GM12878 (cell line): ENCODE measurements at regions not wholly inside any gene's neighbourhood (a gene's known extent, or its start where the extent isn't known, plus 50 kb on each side); places are given as distances from the start of the nearest gene placed in this dataset.

Experiments used
- ATAC-seq: fragments of 200-7000 bp; cut with Tn5 transposase; 3 replicates; pipeline ENCODE4 v1.9.1; 2020; ENCODE audit warnings: mild to moderate bottlenecking, moderate library complexity
- BruUV-seq: library from RNA; stranded (reverse); fragments of 400-500 nt; replicated peaks from 2 replicates; lab custom pipeline; 2021; lab: Mats Ljungman, UMichigan
- CTCF ChIA-PET: fragments of 300-600 bp; sonication (Branson Sonifier 250); formaldehyde crosslinking; extraction: SDS; loops from one replicate; lab custom pipeline; 2021; ENCODE audit warnings: inconsistent platforms; lab: Yijun Ruan, JAX
- POLR2A ChIA-PET: fragments of 350-600 bp; formaldehyde crosslinking; extraction: SDS; loops from one replicate; lab custom pipeline; 2021; ENCODE audit warnings: inconsistent platforms; lab: Charles Lee
- RAD21 ChIA-PET: fragments of 300-600 bp; sonication (Branson Sonifier 250); formaldehyde crosslinking; loops from one replicate; lab custom pipeline; 2023; ENCODE audit warnings: antibody characterized with exemption; ENCODE audit not compliant: unreplicated experiment; lab: Charles Lee
- SMC1A ChIA-PET: fragments of 300-600 bp; sonication (Branson Sonifier 250); formaldehyde crosslinking; loops from one replicate; lab custom pipeline; 2023; ENCODE audit not compliant: unreplicated experiment, uncharacterized antibody; lab: Charles Lee
- DNase-seq: peaks from one replicate; pipeline ENCODE4 v3.0.0-alpha.2; 2011; ENCODE audit warnings: low read depth, low spot score
- FAIRE-seq: peaks from 3 replicates; lab custom pipeline; 2011; peaks lifted over from hg19 to GRCh38; lab: Jason Lieb, UNC
- H2AFZ ChIP-seq: 2 replicates; pipeline ENCODE4 v1.6.0; 2011; ENCODE audit warnings: low read depth, low read length, control low read depth; ENCODE audit not compliant: control insufficient read depth
- H3K27ac ChIP-seq: 2 replicates; pipeline ENCODE4 v1.5.1; 2011; ENCODE audit warnings: control low read depth; ENCODE audit not compliant: control insufficient read depth, insufficient read depth
- H3K27me3 ChIP-seq, 2 experiments: replicated peaks in 1 of 2; 2 replicates each; pipeline versions ENCODE4 v1.6.0 to v1.6.1; 2011; ENCODE audit warnings: low read length in 1 of 2; ENCODE audit not compliant: control insufficient read depth in 2 of 2, insufficient read depth in 2 of 2
- H3K36me3 ChIP-seq, 2 experiments: 2 replicates each; pipeline ENCODE4 v1.5.1; 2011; ENCODE audit warnings: low read length in 1 of 2; ENCODE audit not compliant: control insufficient read depth in 2 of 2, insufficient read depth in 2 of 2
- H3K4me1 ChIP-seq: 2 replicates; pipeline ENCODE4 v1.6.1; 2011; ENCODE audit warnings: mild to moderate bottlenecking, low read length, moderate library complexity, mixed read lengths; ENCODE audit not compliant: control insufficient read depth, insufficient read depth
- H3K4me2 ChIP-seq: 2 replicates; pipeline ENCODE4 v1.6.0; 2011; ENCODE audit warnings: control low read depth; ENCODE audit not compliant: control insufficient read depth, insufficient read depth
- H3K4me3 ChIP-seq: fragments of 200-600 bp; sonication (generic); 2 replicates; pipeline ENCODE4 v1.5.1; 2016
- H3K79me2 ChIP-seq: 2 replicates; pipeline ENCODE4 v1.6.0; 2011; ENCODE audit warnings: low read length; ENCODE audit not compliant: control insufficient read depth, insufficient read depth
- H3K9ac ChIP-seq: 2 replicates; pipeline ENCODE4 v1.8.0; 2011; ENCODE audit warnings: low read length, control low read depth, mixed read lengths; ENCODE audit not compliant: control insufficient read depth, insufficient read depth
- H3K9me3 ChIP-seq: replicated peaks from 3 replicates; pipeline ENCODE4 v1.5.1; 2011; ENCODE audit warnings: mild to moderate bottlenecking, low read length; ENCODE audit not compliant: control insufficient read depth, insufficient read depth
- H4K20me1 ChIP-seq: 2 replicates; pipeline ENCODE4 v1.6.0; 2011; ENCODE audit not compliant: control insufficient read depth, insufficient read depth
- BHLHE40 ChIP-seq, 2 experiments: fragments of 450-650 bp in 1 of 2; IDR thresholded peaks; 2 replicates each; pipeline ENCODE4 v1.6.1; 2011 to 2017; ENCODE audit warnings: low read depth in 2 of 2, borderline replicate concordance in 1 of 2, improper control_type of control experiment in 1 of 2, low read length in 1 of 2, mild to moderate bottlenecking in 1 of 2
- CBX3 ChIP-seq: fragments of 200-600 bp; sonication (generic); IDR thresholded peaks from 2 replicates; pipeline ENCODE4 v1.6.1; 2016; ENCODE audit warnings: low read depth, borderline replicate concordance
- HDAC2 ChIP-seq: fragments of 200-600 bp; sonication (generic); IDR thresholded peaks from 2 replicates; pipeline ENCODE4 v1.6.1; 2017
- KDM1A ChIP-seq: fragments of 200-600 bp; sonication (generic); IDR thresholded peaks from 2 replicates; pipeline ENCODE4 v1.6.1; 2016; ENCODE audit warnings: borderline replicate concordance
- LARP7 ChIP-seq: fragments of 450-650 bp; IDR thresholded peaks from 2 replicates; pipeline ENCODE4 v1.6.1; 2017; ENCODE audit warnings: mild to moderate bottlenecking
- NFYB ChIP-seq: IDR thresholded peaks from 2 replicates; pipeline ENCODE4 v1.6.1; 2011; ENCODE audit warnings: low read depth, mild to moderate bottlenecking, low read length, improper control_type of control experiment, moderate library complexity; ENCODE audit not compliant: insufficient read depth
- RFX5 ChIP-seq: IDR thresholded peaks from 2 replicates; pipeline ENCODE4 v1.6.1; 2011; ENCODE audit warnings: low read depth, low read length, improper control_type of control experiment
- SIX5 ChIP-seq: IDR thresholded peaks from 2 replicates; pipeline ENCODE4 v1.6.1; 2011; ENCODE audit warnings: mild to moderate bottlenecking, low read depth, low read length, moderate library complexity; ENCODE audit not compliant: severe bottlenecking
- SKIL ChIP-seq: fragments of 450-650 bp; IDR thresholded peaks from 2 replicates; pipeline ENCODE4 v1.6.1; 2017; ENCODE audit warnings: mild to moderate bottlenecking, low read depth, inconsistent platforms; ENCODE audit not compliant: poor library complexity, severe bottlenecking
- SMC3 ChIP-seq: IDR thresholded peaks from 2 replicates; pipeline ENCODE4 v1.6.1; 2011; ENCODE audit warnings: low read length, improper control_type of control experiment, borderline replicate concordance
- SPI1 ChIP-seq: IDR thresholded peaks from 2 replicates; pipeline ENCODE4 v1.6.1; 2011; ENCODE audit warnings: low read depth, mild to moderate bottlenecking, low read length, moderate library complexity, borderline replicate concordance; ENCODE audit not compliant: insufficient read depth
- ZNF207 ChIP-seq: fragments of 450-650 bp; IDR thresholded peaks from 2 replicates; pipeline ENCODE4 v1.6.1; 2014; ENCODE audit warnings: antibody characterized with exemption, mild to moderate bottlenecking, borderline replicate concordance
- WGBS: methylation state at CpG from one replicate; pipeline ENCODE4 v1.1.6; 2016; ENCODE audit warnings: low lambda C conversion rate; ENCODE audit not compliant: insufficient replicate concordance, insufficient coverage; ENCODE audit errors: missing lambda C conversion rate; 5-methylcytosine and 5-hydroxymethylcytosine counted together
- in situ Hi-C: fragments of 300-500 bp; cut with MboI; formaldehyde crosslinking; loops from 9 replicates; pipeline ENCODE4 v1.14.3; 2018; ENCODE audit warnings: mixed read lengths
- intact Hi-C: fragments of 100-400 bp; cut with micrococcal nuclease; formaldehyde crosslinking; loops from one replicate; pipeline ENCODE4 v1.14.2; 2022; ENCODE audit not compliant: unreplicated experiment
- TF ChIP-seq, protein P1 (sequence below): fragments of 450-650 bp; IDR thresholded peaks from 2 replicates; pipeline ENCODE4 v1.6.1; 2016; ENCODE audit warnings: mild to moderate bottlenecking, moderate library complexity, borderline replicate concordance
- TF ChIP-seq, protein P2 (sequence below): IDR thresholded peaks from 2 replicates; pipeline ENCODE4 v1.6.1; 2011; ENCODE audit warnings: low read depth, low read length, improper control_type of control experiment, borderline replicate concordance
- TF ChIP-seq, protein P3 (sequence below): IDR thresholded peaks from 2 replicates; pipeline ENCODE4 v1.6.1; 2012; ENCODE audit warnings: low read depth, low read length, improper control_type of control experiment

GRCh38 chr6:139832493-139833305, 458.3 kb upstream of the CITED2 start:
- in situ Hi-C loops (no loop called here), intact Hi-C loops (no loop called here)
- Histone ChIP-seq H3K4me2 (no peak overlapping the region), H3K79me2 (no peaks in the 10 kb centered on the region), H2AFZ (no peak overlapping the region), H3K9me3 (no peaks in the 10 kb centered on the region), H3K4me3 (no peak overlapping the region), H3K27me3 (no peaks in the 10 kb centered on the region), H3K27ac (no peak overlapping the region), H4K20me1 (no peaks in the 10 kb centered on the region), H3K4me1 (no peaks in the 10 kb centered on the region), H3K9ac (no peak overlapping the region), H3K36me3 (no peaks in the 10 kb centered on the region)
- no peak for FAIRE-seq
- no peak for DNase-seq
- WGBS, result 58% methylated on average over 15 of the region's 15 CpGs
- ChIA-PET POLR2A (no interaction called here), RAD21 (no interaction called here), CTCF (interaction anchor here (1.6 kb wide), 1 partner anchor 48 kb away, joined by 3 read pairs; no protein-coding TSS in a partner anchor), SMC1A (interaction anchor here (1.0 kb wide), 1 partner anchor 30 kb away, joined by 3 read pairs; no protein-coding TSS in a partner anchor)
- no TSS peak for BruUV-seq
- ATAC-seq, result no peak
- TF ChIP-seq, protein P1, sequence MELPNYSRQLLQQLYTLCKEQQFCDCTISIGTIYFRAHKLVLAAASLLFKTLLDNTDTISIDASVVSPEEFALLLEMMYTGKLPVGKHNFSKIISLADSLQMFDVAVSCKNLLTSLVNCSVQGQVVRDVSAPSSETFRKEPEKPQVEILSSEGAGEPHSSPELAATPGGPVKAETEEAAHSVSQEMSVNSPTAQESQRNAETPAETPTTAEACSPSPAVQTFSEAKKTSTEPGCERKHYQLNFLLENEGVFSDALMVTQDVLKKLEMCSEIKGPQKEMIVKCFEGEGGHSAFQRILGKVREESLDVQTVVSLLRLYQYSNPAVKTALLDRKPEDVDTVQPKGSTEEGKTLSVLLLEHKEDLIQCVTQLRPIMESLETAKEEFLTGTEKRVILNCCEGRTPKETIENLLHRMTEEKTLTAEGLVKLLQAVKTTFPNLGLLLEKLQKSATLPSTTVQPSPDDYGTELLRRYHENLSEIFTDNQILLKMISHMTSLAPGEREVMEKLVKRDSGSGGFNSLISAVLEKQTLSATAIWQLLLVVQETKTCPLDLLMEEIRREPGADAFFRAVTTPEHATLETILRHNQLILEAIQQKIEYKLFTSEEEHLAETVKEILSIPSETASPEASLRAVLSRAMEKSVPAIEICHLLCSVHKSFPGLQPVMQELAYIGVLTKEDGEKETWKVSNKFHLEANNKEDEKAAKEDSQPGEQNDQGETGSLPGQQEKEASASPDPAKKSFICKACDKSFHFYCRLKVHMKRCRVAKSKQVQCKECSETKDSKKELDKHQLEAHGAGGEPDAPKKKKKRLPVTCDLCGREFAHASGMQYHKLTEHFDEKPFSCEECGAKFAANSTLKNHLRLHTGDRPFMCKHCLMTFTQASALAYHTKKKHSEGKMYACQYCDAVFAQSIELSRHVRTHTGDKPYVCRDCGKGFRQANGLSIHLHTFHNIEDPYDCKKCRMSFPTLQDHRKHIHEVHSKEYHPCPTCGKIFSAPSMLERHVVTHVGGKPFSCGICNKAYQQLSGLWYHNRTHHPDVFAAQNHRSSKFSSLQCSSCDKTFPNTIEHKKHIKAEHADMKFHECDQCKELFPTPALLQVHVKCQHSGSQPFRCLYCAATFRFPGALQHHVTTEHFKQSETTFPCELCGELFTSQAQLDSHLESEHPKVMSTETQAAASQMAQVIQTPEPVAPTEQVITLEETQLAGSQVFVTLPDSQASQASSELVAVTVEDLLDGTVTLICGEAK, result no peak
- TF ChIP-seq NFYB (no peak), SIX5 (no peak), KDM1A (no peak), HDAC2 (no peak), RFX5 (no peak), SKIL (no peak), SMC3 (no peak), ZNF207 (no peak), SPI1 (no peak), CBX3 (no peak), BHLHE40 (IDR thresholded peaks at IDR 0.05; ENCODE audit: borderline replicate concordance in 1 of 2, low read depth in 2 of 2, low read length in 1 of 2) (no peak), LARP7 (no peak)
- TF ChIP-seq, protein P2, sequence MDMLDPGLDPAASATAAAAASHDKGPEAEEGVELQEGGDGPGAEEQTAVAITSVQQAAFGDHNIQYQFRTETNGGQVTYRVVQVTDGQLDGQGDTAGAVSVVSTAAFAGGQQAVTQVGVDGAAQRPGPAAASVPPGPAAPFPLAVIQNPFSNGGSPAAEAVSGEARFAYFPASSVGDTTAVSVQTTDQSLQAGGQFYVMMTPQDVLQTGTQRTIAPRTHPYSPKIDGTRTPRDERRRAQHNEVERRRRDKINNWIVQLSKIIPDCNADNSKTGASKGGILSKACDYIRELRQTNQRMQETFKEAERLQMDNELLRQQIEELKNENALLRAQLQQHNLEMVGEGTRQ, result no peak
- TF ChIP-seq, protein P3, sequence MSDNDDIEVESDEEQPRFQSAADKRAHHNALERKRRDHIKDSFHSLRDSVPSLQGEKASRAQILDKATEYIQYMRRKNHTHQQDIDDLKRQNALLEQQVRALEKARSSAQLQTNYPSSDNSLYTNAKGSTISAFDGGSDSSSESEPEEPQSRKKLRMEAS, result no peak
